Parathyroid adenoma (tissue), 2 donors: ENCODE measurements at regions not wholly inside any gene's neighbourhood (a gene's known extent, or its start where the extent isn't known, plus 50 kb on each side); places are given as distances from the start of the nearest gene placed in this dataset.

ENCODE experiments used
- H2AFZ ChIP-seq: fragments of 300-600 bp; sonication (generic); one replicate; pipeline ENCODE4 v1.7.0; 2017; ENCODE audit warnings: antibody characterized with exemption, mild to moderate bottlenecking
- H3K27ac ChIP-seq: fragments of 300-600 bp; sonication (generic); one replicate; pipeline ENCODE4 v1.7.0; 2017
- H3K27me3 ChIP-seq: fragments of 300-600 bp; sonication (generic); one replicate; pipeline ENCODE4 v1.7.0; 2017; ENCODE audit warnings: low read length; ENCODE audit not compliant: control insufficient read depth, insufficient read depth
- H3K36me3 ChIP-seq: fragments of 300-600 bp; sonication (generic); one replicate; pipeline ENCODE4 v1.7.0; 2017; ENCODE audit warnings: low read length; ENCODE audit not compliant: control insufficient read depth, insufficient read depth
- H3K4me1 ChIP-seq: fragments of 300-600 bp; sonication (generic); one replicate; pipeline ENCODE4 v1.7.0; 2017; ENCODE audit warnings: control low read depth
- H3K4me2 ChIP-seq: fragments of 300-600 bp; sonication (generic); one replicate; pipeline ENCODE4 v1.7.0; 2017; ENCODE audit warnings: low read length
- H3K4me3 ChIP-seq: fragments of 300-600 bp; sonication (generic); one replicate; pipeline ENCODE4 v1.7.0; 2017; ENCODE audit warnings: low read depth, low read length
- H3K79me2 ChIP-seq: fragments of 300-600 bp; sonication (generic); one replicate; pipeline ENCODE4 v1.7.0; 2017; ENCODE audit warnings: control low read depth
- H3K9ac ChIP-seq: fragments of 300-600 bp; sonication (generic); one replicate; pipeline ENCODE4 v1.7.0; 2017; ENCODE audit warnings: mild to moderate bottlenecking
- H3K9me3 ChIP-seq: fragments of 300-600 bp; sonication (generic); one replicate; pipeline ENCODE4 v1.7.0; 2017; ENCODE audit warnings: low read length; ENCODE audit not compliant: control insufficient read depth
- TF ChIP-seq, protein P1 (sequence below): fragments of 300-600 bp; sonication (generic); IDR thresholded peaks from one replicate; pipeline ENCODE4 v1.7.0; 2017; ENCODE audit warnings: antibody characterized with exemption, mild to moderate bottlenecking
- donor health status: primary hyperparathyroidism.

DNA sequence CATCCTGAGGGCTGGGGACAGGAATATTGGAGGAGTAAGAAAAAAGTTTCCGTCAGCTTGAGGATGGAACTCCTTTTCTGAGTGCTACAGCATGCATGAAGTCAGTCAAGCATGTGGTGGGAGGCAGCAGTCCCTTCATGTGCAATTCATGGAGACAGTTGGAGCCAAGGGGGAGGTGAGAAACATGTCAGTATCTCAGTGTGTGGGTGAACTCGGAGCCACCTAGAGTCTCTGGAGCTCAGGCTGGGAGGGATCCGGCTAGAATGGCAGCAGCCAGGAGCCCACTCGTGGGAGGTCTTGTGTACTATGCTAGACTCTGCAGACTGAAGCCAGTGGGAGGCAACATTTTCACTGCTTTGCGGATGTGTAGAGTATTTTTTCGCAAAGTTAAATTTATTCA lies 60.3 kb downstream of the AVPR1A start:
- Histone ChIP-seq H3K4me1 (no peaks in the 10 kb centered on the region), H3K9me3 (no peaks in the 10 kb centered on the region), H3K9ac (no peak overlapping the region), H3K36me3 (no peaks in the 10 kb centered on the region), H3K4me3 (no peak overlapping the region), H3K27ac (no peak overlapping the region), H3K79me2 (no peaks in the 10 kb centered on the region), H2AFZ (no peak overlapping the region), H3K27me3 (no peaks in the 10 kb centered on the region), H3K4me2 (no peak overlapping the region)
- TF ChIP-seq, protein P1, sequence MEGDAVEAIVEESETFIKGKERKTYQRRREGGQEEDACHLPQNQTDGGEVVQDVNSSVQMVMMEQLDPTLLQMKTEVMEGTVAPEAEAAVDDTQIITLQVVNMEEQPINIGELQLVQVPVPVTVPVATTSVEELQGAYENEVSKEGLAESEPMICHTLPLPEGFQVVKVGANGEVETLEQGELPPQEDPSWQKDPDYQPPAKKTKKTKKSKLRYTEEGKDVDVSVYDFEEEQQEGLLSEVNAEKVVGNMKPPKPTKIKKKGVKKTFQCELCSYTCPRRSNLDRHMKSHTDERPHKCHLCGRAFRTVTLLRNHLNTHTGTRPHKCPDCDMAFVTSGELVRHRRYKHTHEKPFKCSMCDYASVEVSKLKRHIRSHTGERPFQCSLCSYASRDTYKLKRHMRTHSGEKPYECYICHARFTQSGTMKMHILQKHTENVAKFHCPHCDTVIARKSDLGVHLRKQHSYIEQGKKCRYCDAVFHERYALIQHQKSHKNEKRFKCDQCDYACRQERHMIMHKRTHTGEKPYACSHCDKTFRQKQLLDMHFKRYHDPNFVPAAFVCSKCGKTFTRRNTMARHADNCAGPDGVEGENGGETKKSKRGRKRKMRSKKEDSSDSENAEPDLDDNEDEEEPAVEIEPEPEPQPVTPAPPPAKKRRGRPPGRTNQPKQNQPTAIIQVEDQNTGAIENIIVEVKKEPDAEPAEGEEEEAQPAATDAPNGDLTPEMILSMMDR, result no peak

DNA sequence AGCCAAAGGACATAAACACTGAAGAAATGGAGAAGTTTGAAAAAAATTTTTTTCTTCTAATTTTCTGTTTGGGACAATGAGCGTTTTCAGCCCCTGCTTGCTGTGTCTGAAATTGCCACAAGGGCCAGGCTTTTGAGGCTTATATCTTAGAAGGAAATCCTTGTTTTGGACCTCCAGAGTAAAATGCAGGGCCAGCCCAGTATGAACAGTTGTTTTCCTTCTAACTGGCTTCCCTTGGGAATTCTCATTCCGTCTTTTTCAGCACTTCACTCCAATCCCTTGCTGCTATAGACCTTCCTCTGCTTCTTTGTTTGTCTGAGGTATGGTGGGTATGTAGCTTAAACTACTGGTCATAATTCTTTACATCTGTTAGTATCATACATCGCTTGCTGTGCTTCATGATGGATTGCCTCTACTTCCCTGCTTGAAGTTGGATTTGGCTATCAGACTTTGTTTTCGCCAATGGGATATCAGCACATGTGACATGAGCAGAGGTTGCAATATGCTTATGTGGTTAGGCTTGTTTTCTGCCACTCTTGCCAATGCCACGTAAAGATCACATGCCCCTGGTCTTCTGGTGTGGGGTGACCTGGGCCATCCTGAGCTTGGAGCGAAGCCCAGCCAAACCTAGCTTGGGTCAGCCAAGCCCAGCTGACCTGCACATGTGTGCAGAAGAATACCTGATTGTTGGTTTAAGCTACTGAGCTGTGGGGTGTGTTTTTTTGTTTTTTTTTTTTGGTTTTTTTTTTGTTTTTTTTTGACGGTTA lies 64.7 kb downstream of the AVPR1A start:
- Histone ChIP-seq H3K9ac (no peak overlapping the region), H3K4me3 (no peak overlapping the region)

DNA sequence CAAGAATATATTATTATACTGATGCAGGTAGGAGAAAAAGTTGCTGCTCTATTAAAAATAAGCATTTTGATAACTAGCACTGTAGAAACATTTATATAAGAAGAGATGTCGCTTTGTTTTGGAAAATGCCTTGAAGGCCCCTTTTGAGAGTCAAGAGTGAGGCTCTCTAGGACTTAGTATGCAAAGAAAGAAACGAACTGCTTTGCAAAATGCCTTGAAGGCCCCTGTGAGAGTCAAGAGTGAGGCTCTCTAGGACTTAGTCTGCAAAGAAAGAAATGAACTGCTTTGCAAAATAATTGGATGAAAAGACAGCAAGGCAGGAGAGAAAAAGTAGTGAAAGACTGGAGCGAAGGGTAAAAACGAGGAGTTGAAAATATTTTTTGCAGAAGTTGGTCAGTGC lies 65.9 kb downstream of the AVPR1A start:
- TF ChIP-seq, protein P1, result no peak
- no peaks in the 10 kb centered on the region for H3K36me3 ChIP-seq
- no peak overlapping the region for H3K4me3 ChIP-seq
- no peak overlapping the region for H2AFZ ChIP-seq
- no peak overlapping the region for H3K27ac ChIP-seq
- no peaks in the 10 kb centered on the region for H3K79me2 ChIP-seq
- no peak overlapping the region for H3K4me2 ChIP-seq
- no peak overlapping the region for H3K9ac ChIP-seq
- peaks cover 4% of the 10 kb centered on the region for H3K4me1 ChIP-seq
- no peaks in the 10 kb centered on the region for H3K9me3 ChIP-seq
- H3K27me3 ChIP-seq, result no peaks in the 10 kb centered on the region

More for the DNA sequence above, 64.7 kb downstream of the AVPR1A start:
- TF ChIP-seq, protein P1, result no peak
- Histone ChIP-seq H3K4me1 (no peaks in the 10 kb centered on the region), H3K27ac (no peak overlapping the region), H3K36me3 (no peaks in the 10 kb centered on the region), H3K27me3 (no peaks in the 10 kb centered on the region), H2AFZ (no peak overlapping the region), H3K9me3 (no peaks in the 10 kb centered on the region), H3K4me2 (no peak overlapping the region), H3K79me2 (no peaks in the 10 kb centered on the region)

DNA sequence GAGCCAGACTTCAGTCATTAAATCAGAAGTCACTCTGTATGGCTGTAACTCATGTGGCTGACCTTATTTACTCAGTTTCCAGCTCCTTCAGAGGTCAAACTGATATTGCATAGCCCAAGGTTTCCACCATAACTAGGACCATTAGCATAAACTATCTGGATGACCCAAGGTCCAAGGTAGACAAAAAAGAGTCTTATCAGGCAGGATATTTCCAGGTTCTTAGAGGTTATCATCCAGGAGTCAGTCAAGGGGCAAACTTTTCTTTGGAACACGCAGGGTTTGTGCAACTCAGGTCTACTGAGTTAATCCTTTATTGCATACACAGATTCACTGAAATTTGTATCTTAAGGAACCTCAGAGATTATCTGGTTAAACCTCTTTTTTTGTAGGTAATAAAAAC lies 66.5 kb downstream of the AVPR1A start:
- no peak overlapping the region for H3K27ac ChIP-seq
- H3K4me1 ChIP-seq, result peaks cover 8% of the 10 kb centered on the region
- no peak overlapping the region for H2AFZ ChIP-seq
- H3K4me3 ChIP-seq, result no peak overlapping the region
- H3K79me2 ChIP-seq, result no peaks in the 10 kb centered on the region
- H3K27me3 ChIP-seq, result no peaks in the 10 kb centered on the region
- H3K4me2 ChIP-seq, result no peak overlapping the region
- no peak overlapping the region for H3K9ac ChIP-seq
- TF ChIP-seq, protein P1, result no peak
- H3K36me3 ChIP-seq, result no peaks in the 10 kb centered on the region
- no peaks in the 10 kb centered on the region for H3K9me3 ChIP-seq

DNA sequence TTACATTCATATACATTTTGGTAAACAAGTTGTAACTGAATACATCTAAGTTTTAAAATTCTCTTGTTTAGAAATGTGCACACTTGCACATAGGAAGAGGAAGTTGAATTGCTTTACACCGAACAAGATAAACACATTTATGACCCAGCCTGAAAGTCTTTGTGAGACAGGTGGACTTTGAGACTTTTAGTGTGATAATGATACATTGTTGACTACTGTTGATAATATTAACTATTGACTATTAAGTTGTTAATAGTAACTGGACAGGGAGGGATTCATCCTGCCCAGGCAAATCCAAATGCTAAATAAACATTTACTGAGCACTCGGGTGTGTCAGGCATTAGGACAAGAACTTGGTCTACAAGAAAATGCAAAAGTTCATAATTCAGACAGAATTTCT lies 68.0 kb downstream of the AVPR1A start:
- TF ChIP-seq, protein P1, result no peak
- no peak overlapping the region for H3K27ac ChIP-seq

More for the DNA sequence above, 68.0 kb downstream of the AVPR1A start:
- Histone ChIP-seq H3K27me3 (no peaks in the 10 kb centered on the region), H3K4me2 (no peak overlapping the region), H3K36me3 (no peaks in the 10 kb centered on the region), H3K9ac (no peak overlapping the region), H3K4me1 (peaks cover 8% of the 10 kb centered on the region), H3K9me3 (no peaks in the 10 kb centered on the region), H2AFZ (no peak overlapping the region), H3K79me2 (no peaks in the 10 kb centered on the region), H3K4me3 (no peak overlapping the region)
